ENCODE measurements at regions not wholly inside any gene's neighbourhood (a gene's known extent, or its start where the extent isn't known, plus 50 kb on each side); places are given as distances from the start of the nearest gene placed in this dataset.

DNA sequence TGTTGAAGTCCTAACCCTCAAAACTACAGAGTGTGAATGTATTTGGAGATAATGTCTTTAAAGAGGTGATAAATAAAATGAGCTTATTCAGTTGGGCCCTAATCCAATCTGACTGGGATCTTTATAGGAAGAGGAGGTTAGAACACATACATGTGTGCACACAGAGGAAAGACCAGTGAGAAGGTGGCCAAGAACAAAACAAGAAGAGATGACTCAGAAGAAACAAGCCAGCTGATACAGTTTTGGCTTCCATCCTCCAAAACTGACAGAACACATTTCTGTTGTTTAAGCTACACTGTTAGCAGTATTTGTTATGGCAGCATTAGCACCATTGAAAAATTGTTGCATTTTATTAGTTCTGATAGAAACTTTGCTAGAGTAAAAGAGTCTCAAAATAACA lies 609.3 kb upstream of the IMPG1 start:
- TF ChIP-seq, protein P1, sequence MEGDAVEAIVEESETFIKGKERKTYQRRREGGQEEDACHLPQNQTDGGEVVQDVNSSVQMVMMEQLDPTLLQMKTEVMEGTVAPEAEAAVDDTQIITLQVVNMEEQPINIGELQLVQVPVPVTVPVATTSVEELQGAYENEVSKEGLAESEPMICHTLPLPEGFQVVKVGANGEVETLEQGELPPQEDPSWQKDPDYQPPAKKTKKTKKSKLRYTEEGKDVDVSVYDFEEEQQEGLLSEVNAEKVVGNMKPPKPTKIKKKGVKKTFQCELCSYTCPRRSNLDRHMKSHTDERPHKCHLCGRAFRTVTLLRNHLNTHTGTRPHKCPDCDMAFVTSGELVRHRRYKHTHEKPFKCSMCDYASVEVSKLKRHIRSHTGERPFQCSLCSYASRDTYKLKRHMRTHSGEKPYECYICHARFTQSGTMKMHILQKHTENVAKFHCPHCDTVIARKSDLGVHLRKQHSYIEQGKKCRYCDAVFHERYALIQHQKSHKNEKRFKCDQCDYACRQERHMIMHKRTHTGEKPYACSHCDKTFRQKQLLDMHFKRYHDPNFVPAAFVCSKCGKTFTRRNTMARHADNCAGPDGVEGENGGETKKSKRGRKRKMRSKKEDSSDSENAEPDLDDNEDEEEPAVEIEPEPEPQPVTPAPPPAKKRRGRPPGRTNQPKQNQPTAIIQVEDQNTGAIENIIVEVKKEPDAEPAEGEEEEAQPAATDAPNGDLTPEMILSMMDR (IDR thresholded peaks at IDR 0.05): no peak
- TF ChIP-seq POLR2A (IDR thresholded peaks at IDR 0.05): no peak
